ENCODE measurements at regions not wholly inside any gene's neighbourhood (a gene's known extent, or its start where the extent isn't known, plus 50 kb on each side); places are given as distances from the start of the nearest gene placed in this dataset.

- TF ChIP-seq CTCF (conservative IDR thresholded peaks at IDR 0.05 in 1 of 2, IDR thresholded peaks at IDR 0.05 in 1 of 2; ENCODE audit: low read depth in 1 of 2, low read length in 2 of 2) (no peak), EZH2 (IDR thresholded peaks at IDR 0.05; ENCODE audit: low read length, missing control alignments) (no peak)
Observed at GRCh38 chr1:218742467-218743262, 397.5 kb downstream of the TGFB2 start.
